ENCODE measurements at regions not wholly inside any gene's neighbourhood (a gene's known extent, or its start where the extent isn't known, plus 50 kb on each side); places are given as distances from the start of the nearest gene placed in this dataset.

- in situ Hi-C loops (cut with HindIII; ENCODE audit: low pct_unique_long_range_greater_than_20kb, low sequenced_read_pairs): no loop called here
- ChIA-PET CTCF (no interaction called here), POLR2A (no interaction called here)
- TF ChIP-seq CTCF (IDR thresholded peaks at IDR 0.05): no peak
- TF ChIP-seq REST (IDR thresholded peaks at IDR 0.05; ENCODE audit: insufficient read depth in 1 of 2, low read depth in 2 of 2, low read length in 1 of 2): no peak
- TF ChIP-seq TCF7L2 (IDR thresholded peaks at IDR 0.05; ENCODE audit: low read depth, low read length): no peak
- no peak for TF ChIP-seq POLR2AphosphoS5 (IDR thresholded peaks at IDR 0.05; ENCODE audit: low read depth, low read length)
- no peak for TF ChIP-seq SIN3A (IDR thresholded peaks at IDR 0.05; ENCODE audit: borderline replicate concordance, insufficient read depth, low read depth, low read length)
- Histone ChIP-seq H3K36me3 (ENCODE audit: control insufficient read depth, insufficient read depth, low read length) (no peaks in the 10 kb centered on the region), H3K9me3 (ENCODE audit: control insufficient read depth, insufficient read depth, low read depth, low read length) (no peaks in the 10 kb centered on the region), H3K27me3 (ENCODE audit: control insufficient read depth, insufficient read depth, low read length) (no peaks in the 10 kb centered on the region), H3K4me3 (ENCODE audit: low read depth in 2 of 2, low read length in 2 of 2) (no peak overlapping the region), H3K27ac (ENCODE audit: low read length) (no peak overlapping the region), H3K4me1 (ENCODE audit: control insufficient read depth, insufficient read depth, low read length) (no peaks in the 10 kb centered on the region)
- DNase-seq (ENCODE audit: low read depth, low spot score) (no peak), ATAC-seq (no peak)
- no TSS peak for BruUV-seq (replicated peaks)
- intact Hi-C loops (cut with micrococcal nuclease; ENCODE audit: unreplicated experiment): no loop called here
Observed at GRCh38 chr5:23451156-23451555, 56.3 kb upstream of the PRDM9 start.

- ChIA-PET CTCF (no interaction called here), POLR2A (no interaction called here)
- in situ Hi-C loops (cut with HindIII; ENCODE audit: low pct_unique_long_range_greater_than_20kb, low sequenced_read_pairs): no loop called here
- intact Hi-C loops (cut with micrococcal nuclease; ENCODE audit: unreplicated experiment): no loop called here
- ATAC-seq: no peak
- Histone ChIP-seq H3K4me3 (ENCODE audit: low read depth in 2 of 2, low read length in 2 of 2) (no peak overlapping the region), H3K36me3 (ENCODE audit: control insufficient read depth, insufficient read depth, low read length) (no peaks in the 10 kb centered on the region), H3K9me3 (ENCODE audit: control insufficient read depth, insufficient read depth, low read depth, low read length) (no peaks in the 10 kb centered on the region), H3K27me3 (ENCODE audit: control insufficient read depth, insufficient read depth, low read length) (no peaks in the 10 kb centered on the region), H3K27ac (ENCODE audit: low read length) (no peak overlapping the region), H3K4me1 (ENCODE audit: control insufficient read depth, insufficient read depth, low read length) (no peaks in the 10 kb centered on the region)
- no TSS peak for BruUV-seq (replicated peaks)
- TF ChIP-seq TCF7L2 (IDR thresholded peaks at IDR 0.05; ENCODE audit: low read depth, low read length) (no peak), CTCF (IDR thresholded peaks at IDR 0.05) (no peak), REST (IDR thresholded peaks at IDR 0.05; ENCODE audit: insufficient read depth in 1 of 2, low read depth in 2 of 2, low read length in 1 of 2) (no peak)
- no peak for DNase-seq (ENCODE audit: low read depth, low spot score)
Observed at GRCh38 chr5:23450187-23450586, 57.2 kb upstream of the PRDM9 start.
